IMR-90 (cell line): ENCODE measurements at regions not wholly inside any gene's neighbourhood (a gene's known extent, or its start where the extent isn't known, plus 50 kb on each side); places are given as distances from the start of the nearest gene placed in this dataset.

Experiments
- ATAC-seq: fragments of 200-7000 bp; cut with Tn5 transposase; 2 replicates; pipeline ENCODE4 v1.9.1; 2020; ENCODE audit warnings: low read depth, mild to moderate bottlenecking, moderate library complexity
- BruUV-seq: library from RNA; stranded (reverse); fragments of 400-500 nt; replicated peaks from 2 replicates; lab custom pipeline; 2021; lab: Mats Ljungman, UMichigan
- CTCF ChIA-PET: fragments of 300-600 bp; formaldehyde crosslinking; extraction: SDS; loops from one replicate; lab custom pipeline; 2021; ENCODE audit warnings: antibody characterized with exemption; lab: Yijun Ruan, JAX
- POLR2A ChIA-PET: fragments of 300-600 bp; sonication (Branson Sonifier 250); formaldehyde crosslinking; loops from one replicate; lab custom pipeline; 2022; ENCODE audit warnings: antibody characterized with exemption; ENCODE audit not compliant: unreplicated experiment; lab: Charles Lee
- DNase-seq: peaks from one replicate; pipeline ENCODE4 v3.0.0; 2013
- H2AFZ ChIP-seq: replicated peaks from 2 replicates; pipeline ENCODE3; 2013; ENCODE audit warnings: low read length, mild to moderate bottlenecking; ENCODE audit not compliant: poor library complexity
- H2AK5ac ChIP-seq: 2 replicates; pipeline ENCODE4 v1.6.1; 2013; ENCODE audit warnings: low read depth, low read length, inconsistent platforms
- H2AK9ac ChIP-seq: replicated peaks from 2 replicates; pipeline ENCODE3; 2013; ENCODE audit warnings: mild to moderate bottlenecking, low read depth, low read length, moderate library complexity; ENCODE audit not compliant: poor library complexity
- H2BK120ac ChIP-seq: 2 replicates; pipeline ENCODE4 v1.6.1; 2013; ENCODE audit warnings: low read depth, low read length, inconsistent platforms
- H2BK15ac ChIP-seq: 3 replicates; pipeline ENCODE4 v1.6.1; 2013; ENCODE audit warnings: low read depth, low read length, inconsistent platforms
- H2BK20ac ChIP-seq: 2 replicates; pipeline ENCODE4 v1.6.1; 2013; ENCODE audit warnings: low read depth, mild to moderate bottlenecking, inconsistent platforms, low read length, moderate library complexity
- H2BK5ac ChIP-seq: 2 replicates; pipeline ENCODE4 v1.6.1; 2013; ENCODE audit warnings: mild to moderate bottlenecking, low read depth, low read length, inconsistent platforms; ENCODE audit not compliant: poor library complexity, severe bottlenecking
- H3K14ac ChIP-seq: replicated peaks from 2 replicates; pipeline ENCODE4 v1.6.1; 2013; ENCODE audit warnings: low read depth, low read length, inconsistent platforms
- H3K18ac ChIP-seq: 2 replicates; pipeline ENCODE4 v1.6.1; 2013; ENCODE audit warnings: low read depth, low read length, control low read depth
- H3K23ac ChIP-seq: 2 replicates; pipeline ENCODE4 v1.6.1; 2013; ENCODE audit warnings: low read depth, low read length, inconsistent platforms
- H3K27ac ChIP-seq: 2 replicates; pipeline ENCODE4 v1.5.1; 2013; ENCODE audit warnings: mild to moderate bottlenecking, control low read depth, low read length; ENCODE audit not compliant: insufficient read depth
- H3K27me3 ChIP-seq: 2 replicates; pipeline ENCODE4 v1.6.1; 2013; ENCODE audit warnings: low read length; ENCODE audit not compliant: control insufficient read depth, insufficient read depth
- H3K36me3 ChIP-seq: 2 replicates; pipeline ENCODE4 v1.6.1; 2013; ENCODE audit warnings: low read length, mixed read lengths; ENCODE audit not compliant: control insufficient read depth, insufficient read depth
- H3K4ac ChIP-seq: 2 replicates; pipeline ENCODE4 v1.6.1; 2013; ENCODE audit warnings: low read depth, low read length, inconsistent platforms
- H3K4me1 ChIP-seq: 2 replicates; pipeline ENCODE4 v1.6.1; 2013; ENCODE audit warnings: low read length, mixed read lengths; ENCODE audit not compliant: control insufficient read depth, insufficient read depth
- H3K4me2 ChIP-seq: 2 replicates; pipeline ENCODE4 v1.6.1; 2013; ENCODE audit warnings: low read depth, mild to moderate bottlenecking, control low read depth, low read length, moderate library complexity
- H3K4me3 ChIP-seq: 2 replicates; pipeline ENCODE4 v1.5.1; 2013; ENCODE audit warnings: low read depth, mild to moderate bottlenecking, control low read depth, low read length, moderate library complexity; ENCODE audit not compliant: insufficient read depth
- H3K56ac ChIP-seq: 2 replicates; pipeline ENCODE4 v1.6.1; 2013; ENCODE audit warnings: low read length, inconsistent platforms; ENCODE audit not compliant: insufficient read depth; ENCODE audit errors: extremely low read depth
- H3K79me1 ChIP-seq, 2 experiments: 2 replicates each; pipeline ENCODE4 v1.6.1; 2013; ENCODE audit warnings: low read length in 2 of 2, inconsistent platforms in 1 of 2, low read depth in 1 of 2
- H3K9ac ChIP-seq: 2 replicates; pipeline ENCODE4 v1.6.1; 2013; ENCODE audit warnings: low read depth, low read length, control low read depth
- H3K9me1 ChIP-seq: 2 replicates; pipeline ENCODE4 v1.6.1; 2013; ENCODE audit warnings: low read length, inconsistent platforms; ENCODE audit not compliant: insufficient read depth
- H3K9me3 ChIP-seq: 2 replicates; pipeline ENCODE4 v1.6.1; 2013; ENCODE audit warnings: low read length; ENCODE audit not compliant: control insufficient read depth, insufficient read depth
- H4K20me1 ChIP-seq: 2 replicates; pipeline ENCODE4 v1.6.1; 2013; ENCODE audit warnings: low read length, inconsistent platforms; ENCODE audit not compliant: insufficient read depth
- H4K5ac ChIP-seq: 2 replicates; pipeline ENCODE4 v1.6.1; 2013; ENCODE audit warnings: mild to moderate bottlenecking, low read depth, low read length, control low read depth
- H4K8ac ChIP-seq, 2 experiments: 2 replicates each; pipeline ENCODE4 v1.6.1; 2013; ENCODE audit warnings: low read depth in 2 of 2, low read length in 2 of 2, control low read depth in 1 of 2, inconsistent platforms in 1 of 2
- H4K91ac ChIP-seq: 2 replicates; pipeline ENCODE4 v1.6.1; 2013; ENCODE audit warnings: low read depth, low read length, inconsistent platforms; ENCODE audit not compliant: insufficient read depth
- BHLHE40 ChIP-seq: fragments of 150-350 bp; IDR thresholded peaks from 2 replicates; pipeline ENCODE4 v1.6.1; 2016; ENCODE audit warnings: mild to moderate bottlenecking, low read depth, low read length
- CEBPB ChIP-seq: IDR thresholded peaks from 2 replicates; pipeline ENCODE4 v1.6.1; 2012; ENCODE audit warnings: low read depth, low read length, improper control_type of control experiment
- CTCF ChIP-seq: conservative IDR thresholded peaks from 2 replicates; pipeline ENCODE4 v1.5.1; 2012; ENCODE audit warnings: mild to moderate bottlenecking, low read depth, low read length, improper control_type of control experiment
- RAD21 ChIP-seq: IDR thresholded peaks from 2 replicates; pipeline ENCODE4 v1.6.1; 2012; ENCODE audit warnings: low read length, improper control_type of control experiment
- RCOR1 ChIP-seq: IDR thresholded peaks from 2 replicates; pipeline ENCODE4 v1.6.1; 2012; ENCODE audit warnings: mild to moderate bottlenecking, low read length, improper control_type of control experiment; ENCODE audit not compliant: insufficient replicate concordance
- RFX5 ChIP-seq: IDR thresholded peaks from 2 replicates; pipeline ENCODE4 v1.8.0; 2012; ENCODE audit warnings: low read depth, mild to moderate bottlenecking, low read length, moderate library complexity
- SMC3 ChIP-seq: fragments of 150-350 bp; IDR thresholded peaks from 2 replicates; pipeline ENCODE4 v1.6.1; 2016; ENCODE audit warnings: low read depth, mild to moderate bottlenecking, antibody characterized with exemption, low read length, moderate library complexity
- WGBS, 2 experiments: methylation state at CpG; one replicate each; pipeline versions ENCODE4 v1.1.5 to v1.1.7; 2013; ENCODE audit warnings: missing lambda C conversion rate in 2 of 2; ENCODE audit not compliant: insufficient read length in 1 of 2; ENCODE audit errors: extremely low coverage in 2 of 2; 5-methylcytosine and 5-hydroxymethylcytosine counted together
- dilution Hi-C: fragments of 300-500 bp; cut with HindIII; formaldehyde crosslinking; loops from one replicate; pipeline ENCODE4 v1.14.3; 2018; ENCODE audit warnings: low sequenced_read_pairs; ENCODE audit not compliant: unreplicated experiment
- in situ Hi-C: fragments of 300-500 bp; cut with MboI; formaldehyde crosslinking; loops from 3 replicates; pipeline ENCODE4 v1.14.3; 2019; ENCODE audit warnings: low sequenced_read_pairs, inconsistent platforms, mixed read lengths
- intact Hi-C: fragments of 100-400 bp; cut with micrococcal nuclease; formaldehyde crosslinking; loops from 2 replicates; pipeline ENCODE4 v1.10.0; 2022

- H2AK5ac ChIP-seq: no peak overlapping the region
- no peak overlapping the region for H2AK9ac ChIP-seq
- H3K27ac ChIP-seq: no peak overlapping the region
- no peaks in the 10 kb centered on the region for H3K27me3 ChIP-seq
- no peaks in the 10 kb centered on the region for H3K9me3 ChIP-seq
- ChIA-PET POLR2A (no interaction called here), CTCF (no interaction called here)
- BruUV-seq: no TSS peak
- no CpG with 5 or more reads among the region's 1 CpG for WGBS, 2 experiments
- dilution Hi-C loops (no loop called here), in situ Hi-C loops (no loop called here), intact Hi-C loops (no loop called here)
- H4K5ac ChIP-seq: no peak overlapping the region
- no peak overlapping the region for H3K56ac ChIP-seq
- H2BK15ac ChIP-seq: no peak overlapping the region
- no peaks in the 10 kb centered on the region for H4K20me1 ChIP-seq
- H2AFZ ChIP-seq: no peak overlapping the region
- H3K36me3 ChIP-seq: no peaks in the 10 kb centered on the region
- no peak overlapping the region for H3K14ac ChIP-seq
- H3K18ac ChIP-seq: 0 out of 2 replicates have a peak overlapping the region, but pooled peaks have one; percentile 18
- no peak overlapping the region for H4K91ac ChIP-seq
- H2BK120ac ChIP-seq: no peak overlapping the region
- H3K9me1 ChIP-seq: 0 out of 2 replicates have a peak, but pooled peaks cover 3% of the 10 kb centered on the region
- ATAC-seq: no peak
- no peak overlapping the region for H4K8ac ChIP-seq
- no peak overlapping the region for H3K4ac ChIP-seq
- H3K79me1 ChIP-seq: no peaks in the 10 kb centered on the region
- H3K4me2 ChIP-seq: no peak overlapping the region
- H3K4me3 ChIP-seq: no peak overlapping the region
- H3K23ac ChIP-seq: no peak overlapping the region
- TF ChIP-seq SMC3 (no peak), RFX5 (no peak), CTCF (no peak), RCOR1 (no peak), RAD21 (no peak), CEBPB (no peak), BHLHE40 (no peak)
- no peak overlapping the region for H2BK20ac ChIP-seq
- no peak overlapping the region for H2BK5ac ChIP-seq
- H3K4me1 ChIP-seq: peaks cover 6% of the 10 kb centered on the region
- H3K9ac ChIP-seq: no peak overlapping the region
- DNase-seq: peak; percentile 27
Measured at GRCh38 chr12:91964501-91964900, 181.1 kb downstream of the BTG1 start.
